ENCODE measurements at regions not wholly inside any gene's neighbourhood (a gene's known extent, or its start where the extent isn't known, plus 50 kb on each side); places are given as distances from the start of the nearest gene placed in this dataset.

DNA sequence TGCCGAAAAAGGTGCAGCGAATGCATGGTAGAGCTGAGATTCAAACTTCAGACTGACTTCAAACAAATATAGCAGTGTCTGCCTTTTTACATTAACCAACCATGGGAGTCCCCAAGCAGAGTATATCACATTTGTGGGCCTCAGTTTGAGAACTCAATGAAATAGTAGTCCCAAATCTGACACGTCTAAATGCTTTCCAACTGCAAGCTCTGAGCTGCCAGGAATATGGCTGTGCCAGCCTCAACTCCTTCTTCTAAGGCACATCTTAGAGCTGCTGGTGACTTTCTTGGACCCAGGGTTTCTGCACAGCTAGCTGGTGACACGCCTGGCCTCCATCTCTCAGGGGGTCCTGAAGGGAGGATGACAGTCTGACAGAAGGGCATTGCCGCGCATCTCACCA, 78.8 kb upstream of the SLC2A1 start:
- Histone ChIP-seq H3K79me2 (ENCODE audit: insufficient read depth, low read length) (peaks cover 7% of the 10 kb centered on the region), H3K36me3 (replicated peaks in 1 of 2; ENCODE audit: control insufficient read depth in 1 of 2, insufficient read depth in 2 of 2, low read length in 2 of 2) (no peaks in the 10 kb centered on the region), H3K27ac (ENCODE audit: extremely low read length, insufficient read depth, low read length) (peak overlapping the region; percentile 91), H3K9me3 (ENCODE audit: low read length) (no peaks in the 10 kb centered on the region), H3K27me3 (ENCODE audit: control insufficient read depth in 1 of 2, insufficient read depth in 2 of 2, low read length in 2 of 2) (no peaks in the 10 kb centered on the region), H2AFZ (ENCODE audit: low read length) (no peak overlapping the region), H3K9ac (ENCODE audit: insufficient read depth, low read depth, low read length) (peak overlapping the region; percentile 75; the same call in 1 of the 2 replicates), H3K4me3 (replicated peaks in 1 of 3; ENCODE audit: insufficient read depth in 1 of 3, low read depth in 2 of 3, low read length in 3 of 3) (no peak overlapping the region; a peak in 1 of 6 replicates), H3K4me2 (ENCODE audit: low read depth, low read length) (peak overlapping the region; percentile 88; the same call in 1 of the 2 replicates), H4K20me1 (ENCODE audit: insufficient read depth, low read length) (no peaks in the 10 kb centered on the region), H3K4me1 (ENCODE audit: insufficient read depth, low read length) (peaks cover 97% of the 10 kb centered on the region)
- DNase-seq (ENCODE audit: low spot score) (no peak), FAIRE-seq (peak; percentile 52), ATAC-seq (no peak)
- CTCF ChIA-PET (ENCODE audit: low intra/inter-chr PET ratio, low total read pairs) = no interaction called here
- TF ChIP-seq MED1 (CRISPR knock-in tag; IDR thresholded peaks at IDR 0.05) (no peak), ZNF780A (CRISPR knock-in tag; IDR thresholded peaks at IDR 0.05) (0 out of 2 replicates have a peak, but pooled peaks have one; percentile 13), BRCA1 (CRISPR knock-in tag; IDR thresholded peaks at IDR 0.05) (no peak)
- TF ChIP-seq, protein P1, sequence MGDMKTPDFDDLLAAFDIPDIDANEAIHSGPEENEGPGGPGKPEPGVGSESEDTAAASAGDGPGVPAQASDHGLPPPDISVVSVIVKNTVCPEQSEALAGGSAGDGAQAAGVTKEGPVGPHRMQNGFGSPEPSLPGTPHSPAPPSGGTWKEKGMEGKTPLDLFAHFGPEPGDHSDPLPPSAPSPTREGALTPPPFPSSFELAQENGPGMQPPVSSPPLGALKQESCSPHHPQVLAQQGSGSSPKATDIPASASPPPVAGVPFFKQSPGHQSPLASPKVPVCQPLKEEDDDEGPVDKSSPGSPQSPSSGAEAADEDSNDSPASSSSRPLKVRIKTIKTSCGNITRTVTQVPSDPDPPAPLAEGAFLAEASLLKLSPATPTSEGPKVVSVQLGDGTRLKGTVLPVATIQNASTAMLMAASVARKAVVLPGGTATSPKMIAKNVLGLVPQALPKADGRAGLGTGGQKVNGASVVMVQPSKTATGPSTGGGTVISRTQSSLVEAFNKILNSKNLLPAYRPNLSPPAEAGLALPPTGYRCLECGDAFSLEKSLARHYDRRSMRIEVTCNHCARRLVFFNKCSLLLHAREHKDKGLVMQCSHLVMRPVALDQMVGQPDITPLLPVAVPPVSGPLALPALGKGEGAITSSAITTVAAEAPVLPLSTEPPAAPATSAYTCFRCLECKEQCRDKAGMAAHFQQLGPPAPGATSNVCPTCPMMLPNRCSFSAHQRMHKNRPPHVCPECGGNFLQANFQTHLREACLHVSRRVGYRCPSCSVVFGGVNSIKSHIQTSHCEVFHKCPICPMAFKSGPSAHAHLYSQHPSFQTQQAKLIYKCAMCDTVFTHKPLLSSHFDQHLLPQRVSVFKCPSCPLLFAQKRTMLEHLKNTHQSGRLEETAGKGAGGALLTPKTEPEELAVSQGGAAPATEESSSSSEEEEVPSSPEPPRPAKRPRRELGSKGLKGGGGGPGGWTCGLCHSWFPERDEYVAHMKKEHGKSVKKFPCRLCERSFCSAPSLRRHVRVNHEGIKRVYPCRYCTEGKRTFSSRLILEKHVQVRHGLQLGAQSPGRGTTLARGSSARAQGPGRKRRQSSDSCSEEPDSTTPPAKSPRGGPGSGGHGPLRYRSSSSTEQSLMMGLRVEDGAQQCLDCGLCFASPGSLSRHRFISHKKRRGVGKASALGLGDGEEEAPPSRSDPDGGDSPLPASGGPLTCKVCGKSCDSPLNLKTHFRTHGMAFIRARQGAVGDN (CRISPR knock-in tag; IDR thresholded peaks at IDR 0.05) = peak; percentile 26; the same call in 1 of the 2 replicates
- intact Hi-C loops (cut with micrococcal nuclease; ENCODE audit: unreplicated experiment) (no loop called here), in situ Hi-C loops (cut with HindIII; ENCODE audit: extremely low pct_ligation_motif_present, low pct_unique_long_range_greater_than_20kb) (no loop called here)
- no TSS peak for BruUV-seq (replicated peaks)
- POLR2A ChIA-PET = interaction anchor here (1.4 kb wide), 1 partner anchor 29 kb away, joined by 3 read pairs; no protein-coding TSS in a partner anchor
- WGBS (ENCODE audit: low lambda C conversion rate) = 96% methylated on average over 6 of the region's 6 CpGs

DNA sequence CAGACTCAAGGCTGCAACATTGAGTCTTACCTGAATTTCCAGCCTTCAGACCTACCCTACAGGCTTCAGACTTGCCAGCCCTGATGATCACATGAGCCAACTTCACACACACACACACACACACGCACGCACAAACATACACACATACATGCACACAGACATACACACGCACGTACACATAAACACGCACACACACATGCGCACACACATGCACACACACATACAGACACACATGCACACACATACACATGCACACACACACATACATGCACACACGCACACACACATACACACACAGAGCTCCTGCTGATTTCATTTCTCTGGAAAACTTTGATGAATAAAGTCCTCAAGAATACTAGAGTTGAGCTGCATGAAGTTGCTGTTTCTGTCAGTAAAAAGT, 78.3 kb upstream of the SLC2A1 start:
- H3K27ac ChIP-seq (ENCODE audit: extremely low read length, insufficient read depth, low read length) = peak overlapping the region; percentile 91
- peaks cover 93% of the 10 kb centered on the region for H3K4me1 ChIP-seq (ENCODE audit: insufficient read depth, low read length)
- ChIA-PET CTCF (ENCODE audit: low intra/inter-chr PET ratio, low total read pairs) (no interaction called here), POLR2A (interaction anchor here (1.4 to 2.4 kb wide), 2 partner anchors 28 to 98 kb away, joined by 3 to 8 read pairs; no protein-coding TSS in a partner anchor)
- intact Hi-C loops (cut with micrococcal nuclease; ENCODE audit: unreplicated experiment) = no loop called here
- no peaks in the 10 kb centered on the region for H3K36me3 ChIP-seq (replicated peaks in 1 of 2; ENCODE audit: control insufficient read depth in 1 of 2, insufficient read depth in 2 of 2, low read length in 2 of 2)
- no peak for ATAC-seq
- WGBS (ENCODE audit: low lambda C conversion rate) = 79% methylated on average over 7 of the region's 7 CpGs
- H3K27me3 ChIP-seq (ENCODE audit: control insufficient read depth in 1 of 2, insufficient read depth in 2 of 2, low read length in 2 of 2) = no peaks in the 10 kb centered on the region
- no peaks in the 10 kb centered on the region for H4K20me1 ChIP-seq (ENCODE audit: insufficient read depth, low read length)
- H3K9me3 ChIP-seq (ENCODE audit: low read length) = no peaks in the 10 kb centered on the region
- H2AFZ ChIP-seq (ENCODE audit: low read length) = no peak overlapping the region
- H3K9ac ChIP-seq (ENCODE audit: insufficient read depth, low read depth, low read length) = peak overlapping the region; percentile 75
- in situ Hi-C loops (cut with HindIII; ENCODE audit: extremely low pct_ligation_motif_present, low pct_unique_long_range_greater_than_20kb) = no loop called here
- H3K4me3 ChIP-seq (replicated peaks in 1 of 3; ENCODE audit: insufficient read depth in 1 of 3, low read depth in 2 of 3, low read length in 3 of 3) = peak overlapping the region in 1 of 3 experiments; percentile 68; a peak in 2 of 6 replicates
- BruUV-seq (replicated peaks) = no TSS peak
- DNase-seq (ENCODE audit: low spot score) = no peak
- FAIRE-seq = no peak
- H3K4me2 ChIP-seq (ENCODE audit: low read depth, low read length) = peak overlapping the region; percentile 88
- H3K79me2 ChIP-seq (ENCODE audit: insufficient read depth, low read length) = peaks cover 7% of the 10 kb centered on the region
- 0 out of 2 replicates have a peak, but pooled peaks have one; percentile 68 for TF ChIP-seq HOXA9 (CRISPR knock-in tag; IDR thresholded peaks at IDR 0.05; ENCODE audit: borderline replicate concordance)
- TF ChIP-seq KDM6A (CRISPR knock-in tag; IDR thresholded peaks at IDR 0.05; ENCODE audit: low read depth) = no peak
- no peak for TF ChIP-seq ZNF589 (CRISPR knock-in tag; conservative IDR thresholded peaks at IDR 0.05)
- TF ChIP-seq POLR2A (IDR thresholded peaks at IDR 0.05; ENCODE audit: insufficient read depth in 1 of 2, low read depth in 2 of 2, low read length in 2 of 2) = peak in 1 of 2 experiments; percentile 33; a peak in 1 of 4 replicates
- 0 out of 2 replicates have a peak, but pooled peaks have one; percentile 24 for TF ChIP-seq HNRNPL (IDR thresholded peaks at IDR 0.05; ENCODE audit: low read depth, low read length)
- TF ChIP-seq, protein P2, sequence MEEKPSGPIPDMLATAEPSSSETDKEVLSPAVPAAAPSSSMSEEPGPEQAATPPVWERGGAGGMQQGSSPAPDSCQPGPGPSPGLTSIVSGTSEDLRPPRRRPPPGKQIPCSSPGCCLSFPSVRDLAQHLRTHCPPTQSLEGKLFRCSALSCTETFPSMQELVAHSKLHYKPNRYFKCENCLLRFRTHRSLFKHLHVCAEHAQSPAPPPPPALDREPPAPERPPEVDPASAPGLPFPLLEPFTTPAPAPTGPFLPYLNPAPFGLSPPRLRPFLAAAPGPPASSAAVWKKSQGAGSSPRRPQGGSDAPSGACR (CRISPR knock-in tag; IDR thresholded peaks at IDR 0.05) = no peak

Measured in HepG2 (cell line).